GM18498 (cell line): ENCODE measurements at regions not wholly inside any gene's neighbourhood (a gene's known extent, or its start where the extent isn't known, plus 50 kb on each side); places are given as distances from the start of the nearest gene placed in this dataset.

Source experiments
- ATAC-seq: cut with Tn5 transposase; IDR thresholded peaks from one replicate; pipeline ENCODE4 v1.9.1; 2021; ENCODE audit warnings: mild to moderate bottlenecking, moderate library complexity; ENCODE audit not compliant: unreplicated experiment

GRCh38 chr4:152039023-152039481 is 278.2 kb upstream of the GATB start:
- no peak for ATAC-seq

- no peak for ATAC-seq
Measured at GRCh38 chr4:152038238-152038637, 277.4 kb upstream of the GATB start.

- no peak for ATAC-seq
Measured at GRCh38 chr4:152037435-152037834, 276.6 kb upstream of the GATB start.

GRCh38 chr4:152033621-152034020 is 272.8 kb upstream of the GATB start:
- no peak for ATAC-seq

DNA sequence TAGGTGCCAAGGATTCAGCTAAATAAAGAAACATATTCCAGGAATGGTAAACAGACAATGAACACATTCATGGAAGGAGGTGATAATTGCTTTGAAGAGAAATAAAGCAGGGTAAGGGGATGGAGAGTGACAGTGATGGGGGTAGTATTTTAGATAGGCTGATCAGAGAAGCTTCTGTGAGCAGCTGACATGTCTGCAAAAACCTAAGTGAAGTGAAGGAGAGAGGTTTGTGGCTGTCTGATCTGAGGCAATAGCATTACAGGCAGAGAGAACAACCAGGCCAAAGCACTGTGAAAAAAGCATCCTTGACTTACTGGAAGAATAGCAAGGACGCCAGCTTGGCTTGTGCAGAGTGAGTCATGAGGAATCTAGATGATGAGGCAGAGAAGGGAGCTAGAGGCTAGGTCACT is 271.9 kb upstream of the GATB start:
- ATAC-seq = no peak

- ATAC-seq = no peak
Measured at GRCh38 chr4:152029631-152030030, 268.8 kb upstream of the GATB start.

- ATAC-seq = peak; percentile 65
Measured at GRCh38 chr4:152028131-152028530, 267.3 kb upstream of the GATB start.

DNA sequence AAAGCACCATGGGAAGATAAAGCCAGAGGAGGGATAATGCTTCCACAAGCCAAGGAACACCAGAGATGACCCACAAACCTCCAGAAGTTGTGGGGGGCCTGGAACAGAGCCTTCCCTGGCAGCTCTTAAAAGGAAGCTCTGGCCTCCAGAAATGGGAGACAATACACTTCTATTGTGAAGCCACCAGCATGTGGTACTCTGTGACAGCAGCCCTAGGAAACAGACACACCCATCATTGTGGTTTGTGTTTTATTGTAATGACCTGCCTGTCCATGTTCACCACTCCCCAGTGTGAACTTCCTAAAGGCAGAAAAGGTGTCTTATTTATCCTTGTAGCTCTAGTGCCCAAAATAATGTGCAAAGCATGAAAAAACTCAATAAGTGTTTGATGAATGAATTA is 264.1 kb upstream of the GATB start:
- no peak for ATAC-seq

GRCh38 chr4:152023674-152024073 is 262.9 kb upstream of the GATB start:
- no peak for ATAC-seq

GRCh38 chr4:152022543-152022942 is 261.7 kb upstream of the GATB start:
- ATAC-seq = no peak

DNA sequence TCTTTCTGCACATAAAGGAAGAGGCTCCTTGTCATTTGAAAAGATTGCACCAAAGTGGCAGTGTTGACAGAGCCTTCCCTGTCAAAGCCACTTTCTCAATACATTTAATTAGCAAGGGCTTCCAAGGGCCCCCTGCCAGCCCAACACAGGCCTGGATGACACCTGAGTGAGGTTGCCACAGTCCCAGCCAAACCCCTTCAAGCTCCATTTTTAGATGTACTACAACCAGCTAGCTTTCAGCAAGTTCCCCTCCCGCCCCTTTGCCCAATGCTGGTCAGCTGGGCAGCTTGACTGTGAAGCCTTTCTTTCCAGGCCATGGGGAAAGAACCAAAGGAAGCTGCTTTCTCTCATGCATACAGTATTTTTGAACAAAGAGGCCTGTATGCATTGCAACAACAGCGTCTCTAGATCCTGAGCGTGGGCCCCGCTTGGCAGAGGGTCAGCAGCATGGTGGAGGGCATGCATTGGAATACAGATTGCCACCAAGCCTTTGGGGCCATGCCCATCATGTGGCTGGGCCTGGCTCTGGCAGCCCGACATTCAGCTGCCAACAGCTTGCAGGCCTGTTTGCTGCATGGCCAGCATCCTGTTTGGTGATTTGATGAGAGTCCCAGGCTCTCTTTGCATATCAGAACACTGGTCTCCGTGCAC is 261.1 kb upstream of the GATB start:
- ATAC-seq = no peak

DNA sequence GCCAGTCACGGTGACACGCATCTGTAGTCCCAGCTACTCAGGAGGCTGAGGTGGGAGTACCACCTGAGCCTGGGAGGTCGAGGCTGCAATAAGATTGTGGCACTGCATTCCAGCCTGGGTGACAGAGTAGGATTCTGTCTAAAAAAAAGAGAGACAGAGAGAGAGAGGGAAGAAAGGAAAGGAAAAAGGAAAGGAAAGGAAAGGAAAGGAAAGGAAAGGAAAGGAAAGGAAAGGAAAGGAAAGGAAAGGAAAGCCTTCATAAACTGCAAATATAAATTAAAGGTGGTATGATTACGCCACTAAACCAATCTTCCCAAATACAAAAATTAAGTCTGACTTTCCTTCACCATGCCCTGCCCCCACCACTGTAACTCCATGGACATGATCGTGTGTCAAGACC is 259.3 kb upstream of the GATB start:
- ATAC-seq = no peak

DNA sequence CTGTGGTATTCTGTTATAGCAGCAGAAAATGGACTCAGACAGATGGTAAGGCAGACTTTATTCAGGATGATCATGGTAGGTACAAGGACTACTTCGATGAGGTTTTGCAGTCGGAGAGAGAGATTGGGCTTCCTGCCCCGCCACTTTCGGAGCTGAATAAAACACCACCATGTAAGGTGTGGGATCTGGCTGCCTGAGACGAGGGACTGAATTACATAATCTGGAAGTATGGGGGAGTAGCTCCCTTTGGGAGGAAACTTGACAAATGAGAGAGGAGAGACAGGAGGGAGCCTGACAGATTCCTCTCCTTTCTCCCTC is 255.5 kb upstream of the GATB start:
- no peak for ATAC-seq

GRCh38 chr4:152015597-152016302 is 254.9 kb upstream of the GATB start:
- ATAC-seq = no peak

- peak; percentile 98 for ATAC-seq
Measured at GRCh38 chr4:152014280-152014679, 253.5 kb upstream of the GATB start.

GRCh38 chr4:152011469-152011868 is 250.7 kb upstream of the GATB start:
- no peak for ATAC-seq

DNA sequence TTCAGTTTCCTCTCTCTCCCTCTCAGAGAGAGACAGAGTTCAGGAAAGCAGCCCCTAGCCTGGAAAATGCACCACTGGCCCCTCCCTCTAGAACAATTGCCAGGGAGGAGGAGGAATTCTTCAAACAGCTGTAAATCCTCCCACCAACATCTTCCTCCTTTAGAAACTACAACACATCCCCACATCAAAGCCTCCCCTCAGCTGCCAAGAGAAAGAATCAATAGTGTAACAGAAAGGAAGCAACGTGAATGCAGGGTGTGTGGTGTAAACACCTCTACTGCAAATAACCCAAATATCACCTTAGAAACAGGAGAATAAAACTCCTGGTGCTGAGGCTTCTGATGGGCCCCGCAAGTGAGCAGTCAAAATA is 249.9 kb upstream of the GATB start:
- ATAC-seq = no peak

- ATAC-seq = no peak
Measured at GRCh38 chr4:152009983-152010709, 249.3 kb upstream of the GATB start.

DNA sequence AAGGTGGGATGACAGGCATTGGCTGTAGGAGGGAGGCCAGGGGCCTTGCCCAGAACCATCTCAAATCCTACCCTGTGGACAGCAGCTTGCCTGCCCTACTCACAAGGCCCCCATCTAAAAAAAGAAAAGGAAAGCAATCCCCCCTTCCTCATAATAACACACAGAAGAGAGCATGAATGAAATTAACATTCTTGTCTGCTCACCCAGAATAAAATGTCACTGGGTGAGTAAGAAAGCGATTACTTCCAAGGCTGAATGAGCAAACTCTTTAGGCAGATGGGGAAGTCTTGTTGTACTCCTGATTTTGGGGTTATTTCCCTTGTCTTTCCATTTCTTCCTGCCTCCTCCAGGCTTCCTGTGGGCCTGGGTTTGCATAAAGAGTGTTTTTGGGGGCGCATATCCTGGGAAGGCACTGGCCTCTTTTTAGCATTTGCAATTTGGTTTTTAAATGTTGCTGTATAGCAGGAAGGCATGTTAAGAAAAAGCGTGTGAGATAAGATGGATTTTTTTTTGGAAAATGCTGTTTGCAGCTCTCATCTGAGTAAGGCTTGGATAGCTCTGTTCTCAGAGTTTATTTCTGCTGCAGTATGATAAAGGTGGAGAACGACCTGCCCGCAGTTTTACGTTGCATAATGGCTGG is 248.3 kb upstream of the GATB start:
- ATAC-seq = no peak

- no peak for ATAC-seq
Measured at GRCh38 chr4:152007111-152007510, 246.3 kb upstream of the GATB start.

GRCh38 chr4:152004801-152005200 is 244.0 kb upstream of the GATB start:
- no peak for ATAC-seq

- ATAC-seq = no peak
Measured at GRCh38 chr4:152000518-152000917, 239.7 kb upstream of the GATB start.
